ENCODE measurements at regions not wholly inside any gene's neighbourhood (a gene's known extent, or its start where the extent isn't known, plus 50 kb on each side); places are given as distances from the start of the nearest gene placed in this dataset.

GRCh38 chr5:178790371-178790770 lies 59.9 kb upstream of the ZNF354A start:
- no peak for TF ChIP-seq ZNF610 (tag by site-specific recombination; IDR thresholded peaks at IDR 0.05; ENCODE audit: borderline replicate concordance)
- no peak for TF ChIP-seq REST (tag by site-specific recombination; IDR thresholded peaks at IDR 0.05)
- TF ChIP-seq ZNF302 (tag by site-specific recombination; IDR thresholded peaks at IDR 0.05; ENCODE audit: low read depth) = no peak
- no peak for TF ChIP-seq CTCF (tag by site-specific recombination; IDR thresholded peaks at IDR 0.05)
- no peak for TF ChIP-seq ZNF223 (tag by site-specific recombination; IDR thresholded peaks at IDR 0.05)
- TF ChIP-seq ZNF211 (tag by site-specific recombination; IDR thresholded peaks at IDR 0.05; ENCODE audit: low read depth) = no peak
- TF ChIP-seq SP2 (tag by site-specific recombination; IDR thresholded peaks at IDR 0.05) = no peak
- TF ChIP-seq ZBTB20 (tag by site-specific recombination; IDR thresholded peaks at IDR 0.05) = no peak
- TF ChIP-seq GFI1B (tag by site-specific recombination; IDR thresholded peaks at IDR 0.05) = no peak
